Left ventricle myocardium inferior (tissue), 1 donor: ENCODE measurements at regions not wholly inside any gene's neighbourhood (a gene's known extent, or its start where the extent isn't known, plus 50 kb on each side); places are given as distances from the start of the nearest gene placed in this dataset.

Experiments
- DNase-seq: peaks from one replicate; pipeline ENCODE4 v3.0.0-alpha.2; 2020
- H3K27ac ChIP-seq: fragments of 200-600 bp; replicated peaks from 2 replicates; pipeline ENCODE4 v1.8.0; 2021
- H3K27me3 ChIP-seq: fragments of 200-600 bp; 2 replicates; pipeline ENCODE4 v1.8.0; 2021; ENCODE audit warnings: low read depth
- H3K36me3 ChIP-seq: fragments of 200-600 bp; 2 replicates; pipeline ENCODE4 v1.8.0; 2021
- H3K4me1 ChIP-seq: fragments of 200-600 bp; 2 replicates; pipeline ENCODE4 v1.8.0; 2021
- H3K4me3 ChIP-seq: fragments of 200-600 bp; 2 replicates; pipeline ENCODE4 v1.8.0; 2021; ENCODE audit warnings: mild to moderate bottlenecking, moderate library complexity
- H3K9me3 ChIP-seq: fragments of 200-600 bp; replicated peaks from 2 replicates; pipeline ENCODE4 v1.8.0; 2021
- intact Hi-C: fragments of 100-400 bp; cut with micrococcal nuclease; formaldehyde crosslinking; loops from one replicate; pipeline ENCODE4 v1.11.0; 2022
- TF ChIP-seq, protein P1 (sequence below): fragments of 200-600 bp; IDR thresholded peaks from 2 replicates; pipeline ENCODE4 v1.8.0; 2021; ENCODE audit warnings: antibody characterized with exemption, mild to moderate bottlenecking, borderline replicate concordance
- donor health status: DM: no; HTN: yes; CAD: no; lungs with severe emphysema.

DNA sequence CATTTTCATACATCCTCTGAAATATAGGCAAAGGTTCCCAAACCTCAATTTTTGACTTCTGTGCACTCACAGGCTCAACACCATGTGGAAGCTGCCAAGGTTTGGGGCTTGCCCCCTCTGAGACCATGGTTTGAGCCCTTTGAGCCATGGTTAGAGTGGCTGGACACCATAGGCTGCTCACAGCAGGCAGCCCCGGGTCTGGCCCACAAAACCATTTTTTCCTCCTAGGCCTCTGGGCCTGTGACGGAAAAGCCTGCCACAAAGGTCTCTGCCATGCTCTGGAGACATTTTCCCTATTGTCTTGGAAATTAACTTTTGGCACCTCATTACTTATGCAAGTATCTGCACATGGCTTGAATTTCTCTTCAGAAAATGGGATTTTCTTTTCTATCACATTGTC, 1113.2 kb upstream of the ATXN7L3B start:
- Histone ChIP-seq H3K9me3 (peaks cover 27% of the 10 kb centered on the region), H3K36me3 (no peaks in the 10 kb centered on the region), H3K4me3 (no peak overlapping the region), H3K27me3 (no peaks in the 10 kb centered on the region), H3K27ac (no peak overlapping the region), H3K4me1 (no peaks in the 10 kb centered on the region)
- intact Hi-C loops = no loop called here
- TF ChIP-seq, protein P1, sequence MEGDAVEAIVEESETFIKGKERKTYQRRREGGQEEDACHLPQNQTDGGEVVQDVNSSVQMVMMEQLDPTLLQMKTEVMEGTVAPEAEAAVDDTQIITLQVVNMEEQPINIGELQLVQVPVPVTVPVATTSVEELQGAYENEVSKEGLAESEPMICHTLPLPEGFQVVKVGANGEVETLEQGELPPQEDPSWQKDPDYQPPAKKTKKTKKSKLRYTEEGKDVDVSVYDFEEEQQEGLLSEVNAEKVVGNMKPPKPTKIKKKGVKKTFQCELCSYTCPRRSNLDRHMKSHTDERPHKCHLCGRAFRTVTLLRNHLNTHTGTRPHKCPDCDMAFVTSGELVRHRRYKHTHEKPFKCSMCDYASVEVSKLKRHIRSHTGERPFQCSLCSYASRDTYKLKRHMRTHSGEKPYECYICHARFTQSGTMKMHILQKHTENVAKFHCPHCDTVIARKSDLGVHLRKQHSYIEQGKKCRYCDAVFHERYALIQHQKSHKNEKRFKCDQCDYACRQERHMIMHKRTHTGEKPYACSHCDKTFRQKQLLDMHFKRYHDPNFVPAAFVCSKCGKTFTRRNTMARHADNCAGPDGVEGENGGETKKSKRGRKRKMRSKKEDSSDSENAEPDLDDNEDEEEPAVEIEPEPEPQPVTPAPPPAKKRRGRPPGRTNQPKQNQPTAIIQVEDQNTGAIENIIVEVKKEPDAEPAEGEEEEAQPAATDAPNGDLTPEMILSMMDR = no peak
- DNase-seq = no peak

DNA sequence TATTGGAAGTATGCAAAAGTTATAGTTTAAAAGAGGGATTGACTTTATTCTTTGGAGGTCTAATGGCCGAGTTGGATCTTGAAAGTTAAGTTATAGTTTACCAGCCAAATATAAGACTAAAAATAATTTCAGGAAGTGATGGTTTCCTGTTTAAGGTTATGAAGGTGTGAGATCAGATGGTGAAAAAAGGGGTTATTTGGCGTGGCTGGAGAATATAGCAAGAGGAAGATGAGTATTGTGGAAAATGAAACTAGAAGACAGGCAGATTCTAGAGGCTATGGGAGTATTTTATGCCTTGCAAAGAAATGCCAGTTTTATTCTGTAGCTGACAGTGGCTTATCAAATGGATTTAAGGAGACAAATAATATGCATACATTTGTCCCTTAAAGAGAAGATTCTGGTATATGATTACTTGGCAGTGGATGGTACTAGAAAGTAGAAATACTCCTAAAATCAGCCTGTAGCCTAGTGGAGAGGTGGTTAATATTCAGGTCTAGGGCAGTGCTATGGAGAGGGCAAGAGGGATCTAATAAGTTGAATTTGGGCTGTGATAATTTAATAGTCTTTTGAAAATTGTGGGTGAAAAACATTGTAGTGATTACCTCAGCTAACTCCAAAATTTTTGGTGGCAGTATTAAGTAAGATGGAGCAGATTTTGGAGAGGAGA, 1091.8 kb upstream of the ATXN7L3B start:
- Histone ChIP-seq H3K36me3 (no peaks in the 10 kb centered on the region), H3K27me3 (no peaks in the 10 kb centered on the region), H3K4me3 (no peak overlapping the region), H3K27ac (no peak overlapping the region), H3K4me1 (no peaks in the 10 kb centered on the region), H3K9me3 (no peaks in the 10 kb centered on the region)
- DNase-seq = no peak
- intact Hi-C loops = no loop called here
- TF ChIP-seq, protein P1 = no peak

DNA sequence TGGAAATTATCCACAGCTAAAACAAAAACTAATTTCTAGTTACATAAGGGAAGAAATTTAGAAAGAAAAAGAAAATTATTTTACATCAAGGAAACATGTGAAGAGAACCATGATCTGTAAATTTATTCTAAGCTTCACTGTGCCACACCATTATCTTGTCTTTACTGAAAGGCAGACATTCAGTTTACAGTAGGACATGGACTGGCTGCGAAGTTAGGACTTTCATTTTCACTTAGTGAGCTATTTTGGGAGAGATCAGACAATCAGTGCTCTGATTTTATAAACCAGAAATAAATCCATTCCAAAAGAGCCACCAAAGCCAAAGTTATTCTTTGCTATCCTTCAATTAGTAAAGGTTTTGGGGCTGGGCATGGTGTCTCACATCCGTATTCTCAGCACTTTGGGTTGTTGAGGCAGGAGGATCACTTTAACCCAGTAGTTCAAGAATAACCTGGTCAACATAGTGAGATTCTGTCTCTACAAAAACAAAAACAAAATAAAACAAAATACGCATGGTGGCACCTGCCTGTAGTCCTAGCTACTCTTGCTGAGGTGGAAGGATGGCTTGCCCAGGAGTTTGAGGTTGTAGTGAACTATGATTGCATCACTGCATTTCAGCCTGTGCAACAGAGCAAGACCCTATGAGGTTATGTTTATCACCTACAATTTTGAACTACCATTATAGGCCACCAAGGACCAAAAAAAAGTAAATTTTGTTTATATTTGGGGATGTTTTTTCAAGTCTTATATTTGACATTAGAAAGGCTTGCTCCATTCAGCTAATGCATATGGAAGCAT, 1084.8 kb upstream of the ATXN7L3B start:
- no peaks in the 10 kb centered on the region for H3K27me3 ChIP-seq
- no peak overlapping the region for H3K4me3 ChIP-seq
- no peaks in the 10 kb centered on the region for H3K36me3 ChIP-seq
- no peak overlapping the region for H3K27ac ChIP-seq
- no peaks in the 10 kb centered on the region for H3K9me3 ChIP-seq
- TF ChIP-seq, protein P1 = no peak
- H3K4me1 ChIP-seq = no peaks in the 10 kb centered on the region
- DNase-seq = no peak
- intact Hi-C loops = no loop called here

DNA sequence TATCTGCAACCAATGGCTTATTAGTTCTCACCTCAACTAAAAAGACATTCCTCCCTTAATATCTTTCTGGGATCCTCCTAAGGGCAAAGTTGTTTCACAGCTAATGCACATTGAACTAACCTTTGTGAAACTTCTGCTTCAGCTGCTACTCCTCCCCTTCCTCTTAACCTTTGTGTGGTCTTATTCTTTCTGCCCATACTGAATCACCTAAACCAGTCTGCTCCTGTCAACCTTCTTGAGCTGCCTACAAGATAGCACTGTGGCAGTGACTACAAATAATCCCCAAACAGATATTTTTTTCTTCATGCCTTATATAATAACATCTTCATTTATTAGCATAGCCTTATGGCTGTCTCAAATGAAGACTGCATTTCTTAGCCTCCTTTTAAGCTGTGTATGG, 1077.4 kb upstream of the ATXN7L3B start:
- Histone ChIP-seq H3K36me3 (no peaks in the 10 kb centered on the region), H3K27ac (no peak overlapping the region), H3K9me3 (no peaks in the 10 kb centered on the region), H3K4me3 (no peak overlapping the region), H3K27me3 (no peaks in the 10 kb centered on the region), H3K4me1 (no peaks in the 10 kb centered on the region)
- TF ChIP-seq, protein P1 = no peak
- no peak for DNase-seq
- intact Hi-C loops = no loop called here

DNA sequence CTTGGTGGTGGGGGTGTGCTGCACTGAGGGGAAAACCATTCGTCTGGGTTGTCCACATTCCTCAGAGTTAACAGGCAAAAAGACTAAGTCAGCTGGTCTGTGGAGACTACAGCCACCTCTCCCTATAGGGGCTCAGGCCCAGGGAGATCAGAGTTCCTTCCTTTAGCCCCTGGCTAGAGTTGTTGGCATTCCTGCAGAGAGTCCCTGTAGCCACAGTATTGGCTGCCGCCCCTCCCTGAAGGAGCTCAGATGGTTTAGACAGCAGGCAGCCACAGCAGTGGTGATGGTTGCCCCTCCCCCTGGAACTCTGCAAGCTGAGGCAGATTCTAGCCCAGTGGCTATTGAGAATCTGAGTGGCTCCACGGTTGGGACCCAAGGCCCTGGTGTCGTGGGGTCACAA, 1072.5 kb upstream of the ATXN7L3B start:
- Histone ChIP-seq H3K4me1 (no peaks in the 10 kb centered on the region), H3K27me3 (no peaks in the 10 kb centered on the region), H3K9me3 (peaks cover 7% of the 10 kb centered on the region), H3K27ac (no peak overlapping the region), H3K4me3 (no peak overlapping the region), H3K36me3 (no peaks in the 10 kb centered on the region)
- intact Hi-C loops = no loop called here
- TF ChIP-seq, protein P1 = no peak
- DNase-seq = no peak
